ENCODE measurements at regions not wholly inside any gene's neighbourhood (a gene's known extent, or its start where the extent isn't known, plus 50 kb on each side); places are given as distances from the start of the nearest gene placed in this dataset.
A peak's percentile ranks its signal among the peaks of the same experiment; 100 is the strongest.
"Not testable (repeated sequence)": the region's sequence is repeated elsewhere in the genome, so short reads cannot be mapped to it uniquely, and the experiment has no call there.

GRCh38 chrX:8105531-8105930, 65.5 kb downstream of the VCX2 start:
- no peak for ATAC-seq

GRCh38 chrX:8103655-8104054, 67.4 kb downstream of the VCX2 start:
- no peak for ATAC-seq
- DNase-seq, result no peak
- intact Hi-C loops (cut with DNase I), result no loop called here

More at GRCh38 chrX:8105531-8105930, 65.5 kb downstream of the VCX2 start:
- no peak for DNase-seq
- intact Hi-C loops (cut with DNase I), result no loop called here

- no peak for ATAC-seq
- DNase-seq, result no peak
- intact Hi-C loops (cut with DNase I), result no loop called here
Observed at GRCh38 chrX:8091510-8091909, 79.6 kb downstream of the VCX2 start.

GRCh38 chrX:8090906-8091305, 80.2 kb downstream of the VCX2 start:
- ATAC-seq (no peak), DNase-seq (no peak)
- intact Hi-C loops (cut with DNase I), result no loop called here

- intact Hi-C loops (cut with DNase I), result no loop called here
- no peak for ATAC-seq
- DNase-seq, result no peak
Observed at GRCh38 chrX:8090482-8090881, 80.6 kb downstream of the VCX2 start.

- DNase-seq (no peak), ATAC-seq (no peak)
- intact Hi-C loops (cut with DNase I), result no loop called here
Observed at GRCh38 chrX:8089141-8089540, 81.9 kb downstream of the VCX2 start.

GRCh38 chrX:8084006-8084405, 87.1 kb downstream of the VCX2 start:
- intact Hi-C loops (cut with DNase I), result no loop called here
- no peak for ATAC-seq

GRCh38 chrX:8083286-8083685, 87.8 kb downstream of the VCX2 start:
- DNase-seq, result no peak
- no peak for ATAC-seq
- intact Hi-C loops (cut with DNase I), result no loop called here

More at GRCh38 chrX:8084006-8084405, 87.1 kb downstream of the VCX2 start:
- no peak for DNase-seq

- DNase-seq (no peak), ATAC-seq (no peak)
- intact Hi-C loops (cut with DNase I), result no loop called here
Observed at GRCh38 chrX:8075636-8076035, 95.4 kb downstream of the VCX2 start.

GRCh38 chrX:8067754-8068462, 103.2 kb downstream of the VCX2 start:
- intact Hi-C loops (cut with DNase I), result no loop called here
- ATAC-seq (no peak), DNase-seq (no peak)

GRCh38 chrX:8052909-8053308, 118.2 kb downstream of the VCX2 start:
- no peak for DNase-seq
- intact Hi-C loops (cut with DNase I), result no loop called here

GRCh38 chrX:8049827-8050226, 121.2 kb downstream of the VCX2 start:
- intact Hi-C loops (cut with DNase I), result no loop called here
- DNase-seq (peak; percentile 37), ATAC-seq (peak; percentile 39 to 70)

More at GRCh38 chrX:8052909-8053308, 118.2 kb downstream of the VCX2 start:
- no peak for ATAC-seq

- DNase-seq (no peak), ATAC-seq (no peak)
- intact Hi-C loops (cut with DNase I), result no loop called here
Observed at GRCh38 chrX:8048466-8048865, 121.3 kb upstream of the PNPLA4 start.

- DNase-seq, result no peak
- ATAC-seq, result peak; percentile 44 to 65
- intact Hi-C loops (cut with DNase I), result no loop called here
Observed at GRCh38 chrX:8044947-8045346, 117.7 kb upstream of the PNPLA4 start.

- no peak for ATAC-seq
- intact Hi-C loops (cut with DNase I), result no loop called here
- no peak for DNase-seq
Observed at GRCh38 chrX:8043546-8043945, 116.3 kb upstream of the PNPLA4 start.

- intact Hi-C loops (cut with DNase I), result no loop called here
- no peak for ATAC-seq
Observed at GRCh38 chrX:8043121-8043520, 115.9 kb upstream of the PNPLA4 start.

GRCh38 chrX:8042304-8042703, 115.1 kb upstream of the PNPLA4 start:
- no peak for DNase-seq
- ATAC-seq, result no peak
- intact Hi-C loops (cut with DNase I), result no loop called here

More at GRCh38 chrX:8043121-8043520, 115.9 kb upstream of the PNPLA4 start:
- DNase-seq, result no peak

- ATAC-seq; DNase-seq; intact Hi-C loops (cut with DNase I): not testable (repeated sequence)
Observed at GRCh38 chrX:8039711-8040110, 112.5 kb upstream of the PNPLA4 start.

GRCh38 chrX:8037593-8038348, 110.6 kb upstream of the PNPLA4 start:
- intact Hi-C loops (cut with DNase I), result no loop called here
- DNase-seq (no peak), ATAC-seq (peak; percentile 36 to 54)

- no peak for DNase-seq
- peak; percentile 38 to 82 for ATAC-seq
- intact Hi-C loops (cut with DNase I), result no loop called here
Observed at GRCh38 chrX:8036914-8037313, 109.7 kb upstream of the PNPLA4 start.

- ATAC-seq (no peak), DNase-seq (no peak)
- intact Hi-C loops (cut with DNase I), result no loop called here
Observed at GRCh38 chrX:8034058-8034457, 106.8 kb upstream of the PNPLA4 start.
